Brain microvascular endothelial cell (primary cell): ENCODE measurements at regions not wholly inside any gene's neighbourhood (a gene's known extent, or its start where the extent isn't known, plus 50 kb on each side); places are given as distances from the start of the nearest gene placed in this dataset.

Source experiments
- DNase-seq: peaks from one replicate; pipeline ENCODE4 v3.0.0-alpha.2; 2020
- H3K27ac ChIP-seq: fragments of 250-450 bp; sonication (Bioruptor Pico); 2 replicates; pipeline ENCODE4 v1.5.1; 2020; ENCODE audit warnings: mild to moderate bottlenecking, moderate library complexity
- H3K27me3 ChIP-seq: fragments of 250-450 bp; sonication (Bioruptor Pico); replicated peaks from 2 replicates; pipeline ENCODE4 v1.5.1; 2020; ENCODE audit warnings: mild to moderate bottlenecking
- H3K36me3 ChIP-seq: fragments of 250-450 bp; sonication (Bioruptor Pico); replicated peaks from 2 replicates; pipeline ENCODE4 v1.5.1; 2020; ENCODE audit warnings: mild to moderate bottlenecking
- H3K4me3 ChIP-seq: 2 replicates; pipeline ENCODE4 v1.5.1; 2011; ENCODE audit warnings: low read depth, mild to moderate bottlenecking, control low read depth, low read length, moderate library complexity
- in situ Hi-C: cut with HindIII; loops from 2 replicates; pipeline ENCODE4 v1.10.0; 2017; ENCODE audit warnings: low sequenced_read_pairs, low pct_ligation_motif_present
- TF ChIP-seq, protein P1 (sequence below): IDR thresholded peaks from 2 replicates; pipeline ENCODE4 v1.5.1; 2011; ENCODE audit warnings: low read depth, mild to moderate bottlenecking, moderate library complexity, low read length, control low read depth, inconsistent platforms; ENCODE audit errors: missing control alignments

DNA sequence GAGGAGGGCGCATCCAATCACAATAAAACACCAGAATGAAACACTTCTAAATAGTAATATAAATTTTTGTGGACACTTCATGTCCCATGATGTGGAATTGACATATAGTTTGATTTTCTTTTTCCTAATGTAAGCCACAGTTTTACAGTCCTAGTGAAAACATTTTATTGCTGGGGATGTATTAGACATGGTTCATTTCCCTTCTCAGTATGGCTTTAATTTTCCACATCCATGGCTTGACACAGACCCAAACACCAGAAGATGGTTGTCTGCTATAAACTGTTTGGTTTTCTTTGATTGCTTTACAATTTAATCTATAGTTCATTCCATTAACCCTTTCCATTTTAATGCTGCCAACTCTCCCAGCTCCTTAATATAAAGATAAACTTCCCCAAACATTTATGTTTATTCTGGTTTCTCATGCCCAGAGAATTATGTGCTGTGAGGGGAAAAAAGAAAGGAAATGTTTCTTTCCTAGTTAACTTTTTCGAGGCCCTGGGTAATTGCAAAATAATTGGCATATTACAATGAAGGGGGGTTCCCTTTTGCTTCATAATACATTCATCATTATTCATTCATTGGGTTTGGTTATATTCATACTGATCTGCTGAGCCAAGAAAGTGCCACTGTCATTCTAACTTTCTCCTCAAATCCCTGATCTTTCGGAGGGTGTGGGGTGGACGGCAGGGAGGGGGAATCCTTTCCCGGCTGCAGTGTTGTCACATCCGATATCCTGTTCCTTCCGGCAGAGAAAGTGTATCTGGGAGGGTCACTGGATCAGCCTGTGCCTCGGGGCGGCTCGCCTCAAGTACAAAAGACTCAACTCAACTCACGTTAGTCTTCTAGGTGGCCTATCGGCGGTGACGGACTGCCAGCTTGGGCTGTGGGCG is 127.6 kb upstream of the TFAP2D start:
- Histone ChIP-seq H3K4me3 (no peak overlapping the region), H3K36me3 (no peaks in the 10 kb centered on the region)
- in situ Hi-C loops: no loop called here

DNA sequence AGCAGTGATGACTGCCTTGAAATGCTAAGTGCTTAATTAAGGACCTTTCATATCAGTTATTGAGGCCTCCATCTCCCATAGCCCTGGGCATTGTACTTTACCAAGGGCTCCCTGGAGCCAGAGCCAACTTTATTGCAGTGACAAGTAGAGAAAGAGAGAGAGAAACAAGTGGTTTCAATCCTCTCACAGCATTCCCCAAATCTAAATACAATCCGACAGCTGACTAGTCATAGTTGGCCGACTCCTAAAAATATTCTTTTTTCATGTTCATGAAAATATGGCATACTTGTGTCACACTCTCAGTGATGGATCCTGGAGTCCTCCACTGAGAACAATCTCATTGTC is 127.0 kb upstream of the TFAP2D start:
- Histone ChIP-seq H3K36me3 (no peaks in the 10 kb centered on the region), H3K4me3 (no peak overlapping the region), H3K27me3 (no peaks in the 10 kb centered on the region), H3K27ac (no peak overlapping the region)
- DNase-seq: no peak
- TF ChIP-seq, protein P1, sequence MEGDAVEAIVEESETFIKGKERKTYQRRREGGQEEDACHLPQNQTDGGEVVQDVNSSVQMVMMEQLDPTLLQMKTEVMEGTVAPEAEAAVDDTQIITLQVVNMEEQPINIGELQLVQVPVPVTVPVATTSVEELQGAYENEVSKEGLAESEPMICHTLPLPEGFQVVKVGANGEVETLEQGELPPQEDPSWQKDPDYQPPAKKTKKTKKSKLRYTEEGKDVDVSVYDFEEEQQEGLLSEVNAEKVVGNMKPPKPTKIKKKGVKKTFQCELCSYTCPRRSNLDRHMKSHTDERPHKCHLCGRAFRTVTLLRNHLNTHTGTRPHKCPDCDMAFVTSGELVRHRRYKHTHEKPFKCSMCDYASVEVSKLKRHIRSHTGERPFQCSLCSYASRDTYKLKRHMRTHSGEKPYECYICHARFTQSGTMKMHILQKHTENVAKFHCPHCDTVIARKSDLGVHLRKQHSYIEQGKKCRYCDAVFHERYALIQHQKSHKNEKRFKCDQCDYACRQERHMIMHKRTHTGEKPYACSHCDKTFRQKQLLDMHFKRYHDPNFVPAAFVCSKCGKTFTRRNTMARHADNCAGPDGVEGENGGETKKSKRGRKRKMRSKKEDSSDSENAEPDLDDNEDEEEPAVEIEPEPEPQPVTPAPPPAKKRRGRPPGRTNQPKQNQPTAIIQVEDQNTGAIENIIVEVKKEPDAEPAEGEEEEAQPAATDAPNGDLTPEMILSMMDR: no peak
- in situ Hi-C loops: no loop called here

More for the DNA sequence above, 127.6 kb upstream of the TFAP2D start:
- TF ChIP-seq, protein P1: no peak
- no peak overlapping the region for H3K27ac ChIP-seq
- DNase-seq: no peak
- H3K27me3 ChIP-seq: no peaks in the 10 kb centered on the region

GRCh38 chr6:50589751-50590470 is 123.4 kb upstream of the TFAP2D start:
- Histone ChIP-seq H3K36me3 (no peaks in the 10 kb centered on the region), H3K27me3 (no peaks in the 10 kb centered on the region), H3K4me3 (no peak overlapping the region), H3K27ac (no peak overlapping the region)
- TF ChIP-seq, protein P1: no peak
- DNase-seq: no peak
- in situ Hi-C loops: no loop called here

GRCh38 chr6:50591135-50591534 is 122.2 kb upstream of the TFAP2D start:
- TF ChIP-seq, protein P1: no peak
- Histone ChIP-seq H3K27me3 (no peaks in the 10 kb centered on the region), H3K36me3 (no peaks in the 10 kb centered on the region), H3K4me3 (no peak overlapping the region), H3K27ac (no peak overlapping the region)
- in situ Hi-C loops: no loop called here
- DNase-seq: no peak

GRCh38 chr6:50600280-50600679 is 113.0 kb upstream of the TFAP2D start:
- TF ChIP-seq, protein P1: no peak
- no peaks in the 10 kb centered on the region for H3K36me3 ChIP-seq
- no peak overlapping the region for H3K27ac ChIP-seq
- no peak overlapping the region for H3K4me3 ChIP-seq
- no peaks in the 10 kb centered on the region for H3K27me3 ChIP-seq
- no peak for DNase-seq
- in situ Hi-C loops: no loop called here
